ENCODE measurements at regions not wholly inside any gene's neighbourhood (a gene's known extent, or its start where the extent isn't known, plus 50 kb on each side); places are given as distances from the start of the nearest gene placed in this dataset.

GRCh38 chr13:34803756-34804155 lies 138.3 kb upstream of the NBEA start (continued):
- TF ChIP-seq MAX (IDR thresholded peaks at IDR 0.05), result no peak

- no peaks in the 10 kb centered on the region for H3K9me3 ChIP-seq (ENCODE audit: control insufficient read depth in 4 of 4, low read length in 3 of 4)
- no peaks in the 10 kb centered on the region for H3K36me3 ChIP-seq (ENCODE audit: control insufficient read depth in 4 of 4, insufficient read depth in 3 of 4, low read depth in 1 of 4, low read length in 3 of 4)
- no peak for DNase-seq (ENCODE audit: low spot score)
- H3K27me3 ChIP-seq (ENCODE audit: control insufficient read depth in 4 of 4, insufficient read depth in 4 of 4, low read length in 3 of 4), result no peaks in the 10 kb centered on the region
- TF ChIP-seq ATF3 (IDR thresholded peaks at IDR 0.05), result no peak
- TF ChIP-seq SP1 (IDR thresholded peaks at IDR 0.05), result no peak
- no peak for TF ChIP-seq RAD21 (IDR thresholded peaks at IDR 0.05)
- no peak for TF ChIP-seq MAX (IDR thresholded peaks at IDR 0.05)
- no peak for TF ChIP-seq RXRA (IDR thresholded peaks at IDR 0.05)
- no peak for TF ChIP-seq TAF1 (conservative IDR thresholded peaks at IDR 0.05)
- no peak for TF ChIP-seq HNF4G (IDR thresholded peaks at IDR 0.05)
- TF ChIP-seq ZBTB33 (IDR thresholded peaks at IDR 0.05), result no peak
- no peak for TF ChIP-seq REST (IDR thresholded peaks at IDR 0.05)
- no peak overlapping the region for H3K9ac ChIP-seq (ENCODE audit: low read depth in 1 of 2, low read length in 2 of 2)
- WGBS, result 90% methylated on average over 1 of the region's 1 CpG
- no peak overlapping the region for H3K27ac ChIP-seq (ENCODE audit: low read depth in 1 of 2, low read length in 2 of 2)
- no peaks in the 10 kb centered on the region for H3K4me1 ChIP-seq (ENCODE audit: control insufficient read depth in 4 of 4, insufficient read depth in 4 of 4, low read length in 3 of 4)
- H3K4me3 ChIP-seq (ENCODE audit: low read depth in 1 of 3, low read length in 3 of 3), result no peak overlapping the region
These were observed 136.7 kb upstream of the NBEA start for GRCh38 chr13:34805347-34805746.

- H3K9ac ChIP-seq (ENCODE audit: low read depth in 1 of 2, low read length in 2 of 2), result no peak overlapping the region
- H3K36me3 ChIP-seq (ENCODE audit: control insufficient read depth in 4 of 4, insufficient read depth in 3 of 4, low read depth in 1 of 4, low read length in 3 of 4), result no peaks in the 10 kb centered on the region
- DNase-seq (ENCODE audit: low spot score), result no peak
- H3K27ac ChIP-seq (ENCODE audit: low read depth in 1 of 2, low read length in 2 of 2), result no peak overlapping the region
- H3K4me1 ChIP-seq (ENCODE audit: control insufficient read depth in 4 of 4, insufficient read depth in 4 of 4, low read length in 3 of 4), result no peaks in the 10 kb centered on the region
- no peaks in the 10 kb centered on the region for H3K27me3 ChIP-seq (ENCODE audit: control insufficient read depth in 4 of 4, insufficient read depth in 4 of 4, low read length in 3 of 4)
- H3K4me3 ChIP-seq (ENCODE audit: low read depth in 1 of 3, low read length in 3 of 3), result no peak overlapping the region
- TF ChIP-seq RXRA (IDR thresholded peaks at IDR 0.05) (no peak), ZBTB33 (IDR thresholded peaks at IDR 0.05) (no peak), GABPA (IDR thresholded peaks at IDR 0.05 in 1 of 2, conservative IDR thresholded peaks at IDR 0.05 in 1 of 2) (no peak), YY1 (IDR thresholded peaks at IDR 0.05) (no peak), FOXA2 (IDR thresholded peaks at IDR 0.05) (no peak), FOXA1 (IDR thresholded peaks at IDR 0.05) (no peak), HNF4G (IDR thresholded peaks at IDR 0.05) (no peak)
- H3K9me3 ChIP-seq (ENCODE audit: control insufficient read depth in 4 of 4, low read length in 3 of 4), result peaks cover 0 to 3% (median 0%) of the 10 kb centered on the region in 4 donors
These were observed 133.4 kb upstream of the NBEA start for GRCh38 chr13:34808649-34809048.

All from liver (tissue), 7 donors.